Renal cortex interstitium (tissue), 11 donors: ENCODE measurements at regions not wholly inside any gene's neighbourhood (a gene's known extent, or its start where the extent isn't known, plus 50 kb on each side); places are given as distances from the start of the nearest gene placed in this dataset.
"Not testable (repeated sequence)": the region's sequence is repeated elsewhere in the genome, so short reads cannot be mapped to it uniquely, and the experiment has no call there.

Experiments used
- DNase-seq, 11 donors: peaks; one replicate each; pipeline ENCODE4 v3.0.0-alpha.2; 2013; ENCODE audit warnings: low read depth in 9 of 11, low spot score in 4 of 11; ENCODE audit errors: extremely low read depth in 1 of 11

DNA sequence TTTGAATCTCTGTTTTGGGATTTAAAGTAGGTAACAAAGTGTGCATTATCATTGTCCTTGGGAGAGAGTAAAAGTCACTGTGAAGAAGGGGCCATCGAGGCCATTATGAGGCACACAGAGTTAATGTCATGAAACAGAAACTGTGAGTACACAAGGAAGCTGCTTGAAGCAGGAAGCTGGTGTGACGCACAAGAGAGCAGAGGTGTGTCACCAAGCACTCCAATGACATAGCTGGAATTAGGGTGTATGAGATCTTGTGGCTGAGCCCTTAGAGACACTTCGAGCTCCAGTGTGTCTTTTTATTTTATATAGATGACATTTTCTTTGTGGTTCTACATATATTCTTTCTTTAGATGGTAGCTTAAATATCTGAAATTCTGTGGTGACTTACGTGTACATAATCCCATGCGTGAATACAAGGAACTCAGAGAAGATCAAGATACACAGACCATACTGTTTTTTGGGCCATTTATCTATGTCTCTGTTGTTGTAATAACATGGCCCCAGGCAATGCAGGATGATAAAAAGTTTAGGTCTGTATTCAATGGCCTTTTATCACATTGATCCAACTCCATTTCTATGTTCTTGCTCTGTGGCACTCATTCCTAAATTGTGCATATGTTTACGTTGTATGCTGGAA, 164.7 kb upstream of the FAM98A start:
- no peak for DNase-seq

DNA sequence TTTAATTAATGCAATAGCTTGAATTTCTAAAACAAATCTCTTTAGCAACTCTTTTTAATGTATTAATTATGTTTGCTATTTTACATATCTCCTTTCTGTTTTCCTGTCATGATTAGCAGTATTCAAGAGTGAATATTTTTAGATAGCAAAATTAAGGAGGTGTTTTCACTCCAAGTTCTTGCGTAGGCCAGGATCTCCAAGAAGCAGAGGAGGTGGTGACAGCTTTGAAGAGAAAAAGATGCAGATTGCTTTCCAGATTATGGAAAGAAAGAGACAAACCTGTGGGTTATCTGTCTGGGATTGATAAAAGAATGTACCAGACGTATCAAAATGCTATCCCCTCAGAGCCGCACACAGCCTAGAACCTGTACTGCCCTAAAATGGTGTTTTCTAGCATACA, 163.5 kb upstream of the FAM98A start:
- no peak for DNase-seq

DNA sequence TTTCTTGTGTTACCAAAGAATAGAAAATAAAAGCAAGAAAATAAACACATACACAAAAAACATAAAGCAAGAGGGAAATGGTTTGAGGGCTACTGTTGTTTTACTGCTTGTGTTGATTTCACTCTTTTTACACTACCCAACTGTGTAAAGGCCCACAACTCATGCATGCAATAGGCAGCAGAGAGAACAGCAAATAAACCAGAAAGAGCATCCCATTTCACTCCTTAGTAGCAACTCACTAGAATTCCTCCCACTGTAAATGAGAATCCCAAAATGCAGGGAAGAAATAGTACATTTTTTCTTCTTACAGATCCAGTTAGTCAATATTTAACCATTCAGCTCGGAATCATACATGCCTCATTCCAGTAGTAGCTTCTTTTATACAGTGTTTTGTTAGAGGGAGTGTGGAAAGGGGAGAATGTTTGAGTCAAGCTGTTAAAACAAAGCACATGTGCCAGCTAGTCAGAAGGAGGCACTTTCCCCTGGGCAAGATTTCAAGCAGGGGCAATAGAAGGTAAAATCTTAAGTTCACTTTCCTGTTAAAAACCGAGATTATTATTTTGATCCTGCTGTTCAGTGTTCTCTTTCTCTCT, 147.2 kb upstream of the FAM98A start:
- no peak for DNase-seq

DNA sequence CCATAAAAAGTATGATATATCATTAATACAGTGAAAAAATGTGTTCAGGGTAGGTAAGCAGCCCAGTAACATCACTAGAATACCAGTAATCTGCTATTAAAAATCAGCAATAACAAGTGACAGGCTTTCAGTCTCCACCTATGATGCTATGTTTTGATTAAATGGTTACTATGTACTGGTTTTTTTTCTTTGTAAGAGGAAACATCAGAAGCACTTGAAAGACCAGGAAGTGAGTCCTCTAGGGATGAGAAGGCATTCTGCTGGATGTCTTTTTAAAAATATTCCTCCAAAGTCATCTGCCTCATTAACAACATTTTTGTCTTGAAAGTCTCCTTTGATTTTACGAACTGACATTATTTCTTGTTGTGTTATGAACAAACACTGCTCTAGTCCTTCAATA, 136.0 kb upstream of the FAM98A start:
- DNase-seq, result no peak

DNA sequence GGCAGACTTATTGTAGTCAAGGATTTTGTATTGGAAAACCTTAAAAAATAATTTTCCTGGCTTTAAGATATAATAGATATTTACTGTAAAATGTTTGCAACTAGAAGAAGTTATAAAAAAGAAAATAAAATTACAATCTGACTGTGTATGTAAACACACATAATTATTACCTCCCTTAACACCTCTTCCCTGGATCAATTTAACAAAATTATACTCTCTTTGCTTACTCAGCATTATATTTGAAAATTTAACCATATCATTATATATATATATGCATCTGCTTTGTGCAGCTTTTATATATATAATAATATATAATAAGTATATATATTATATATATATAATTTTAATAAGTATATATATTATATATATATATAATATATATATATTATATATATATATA, 131.7 kb upstream of the FAM98A start:
- DNase-seq, result no peak

DNA sequence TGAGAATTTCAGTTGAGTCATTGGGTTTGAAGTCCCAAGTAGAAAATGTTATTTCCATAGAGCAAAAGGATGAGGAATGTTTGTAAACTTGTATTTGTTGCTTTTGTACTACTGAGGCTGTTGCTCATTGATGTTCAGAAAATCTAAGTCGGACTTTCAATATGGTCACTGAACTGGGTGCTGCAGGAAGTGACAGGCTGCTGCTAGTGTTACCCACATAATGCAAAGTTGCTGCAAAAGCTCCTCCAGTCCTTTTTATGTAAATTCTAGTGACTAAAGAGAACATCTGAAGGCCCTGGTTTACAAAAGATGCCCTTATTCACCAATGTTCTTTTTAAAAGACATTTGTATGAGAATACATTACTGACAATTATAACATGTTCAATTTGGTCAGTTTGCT, 131.1 kb upstream of the FAM98A start:
- DNase-seq, result no peak

DNA sequence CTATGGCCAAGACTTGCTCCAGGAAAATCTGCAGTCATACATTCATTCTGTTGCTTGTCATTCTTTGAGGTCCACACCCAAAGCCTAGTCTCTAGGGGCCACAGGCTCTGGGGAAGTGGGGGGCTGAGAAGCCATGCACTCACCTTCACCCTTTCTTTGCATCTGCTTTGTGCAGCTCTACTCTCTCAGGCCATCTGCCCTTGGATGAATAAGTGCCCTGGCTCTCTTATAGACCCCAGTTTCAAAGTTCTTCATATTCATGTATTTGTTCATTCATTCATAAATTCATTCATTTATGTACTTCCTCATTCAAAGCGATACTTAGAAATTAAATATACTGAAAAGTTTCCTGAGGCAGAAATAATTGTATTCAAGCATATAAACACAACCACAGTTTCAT, 130.3 kb upstream of the FAM98A start:
- no peak for DNase-seq

DNA sequence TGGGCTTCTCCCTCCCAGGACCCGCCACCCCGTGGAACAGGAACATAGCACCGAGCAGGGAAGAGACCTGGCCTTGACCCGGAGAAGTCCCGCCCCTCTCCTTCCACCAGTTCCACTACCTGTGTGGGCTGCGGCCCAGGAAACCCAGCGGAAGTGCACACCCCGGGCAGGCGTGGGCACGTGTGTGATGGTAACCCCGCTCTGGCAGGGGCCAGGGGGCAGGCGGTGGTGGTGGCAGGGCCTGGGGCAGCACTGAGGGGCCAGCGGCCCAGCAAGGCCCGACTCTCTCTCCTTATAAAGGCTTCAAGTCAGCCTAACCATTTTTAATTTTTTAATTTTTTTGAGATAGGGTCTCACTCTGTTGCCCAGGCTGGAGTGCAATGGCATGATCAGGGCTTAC, 129.0 kb upstream of the FAM98A start:
- DNase-seq, result no peak

DNA sequence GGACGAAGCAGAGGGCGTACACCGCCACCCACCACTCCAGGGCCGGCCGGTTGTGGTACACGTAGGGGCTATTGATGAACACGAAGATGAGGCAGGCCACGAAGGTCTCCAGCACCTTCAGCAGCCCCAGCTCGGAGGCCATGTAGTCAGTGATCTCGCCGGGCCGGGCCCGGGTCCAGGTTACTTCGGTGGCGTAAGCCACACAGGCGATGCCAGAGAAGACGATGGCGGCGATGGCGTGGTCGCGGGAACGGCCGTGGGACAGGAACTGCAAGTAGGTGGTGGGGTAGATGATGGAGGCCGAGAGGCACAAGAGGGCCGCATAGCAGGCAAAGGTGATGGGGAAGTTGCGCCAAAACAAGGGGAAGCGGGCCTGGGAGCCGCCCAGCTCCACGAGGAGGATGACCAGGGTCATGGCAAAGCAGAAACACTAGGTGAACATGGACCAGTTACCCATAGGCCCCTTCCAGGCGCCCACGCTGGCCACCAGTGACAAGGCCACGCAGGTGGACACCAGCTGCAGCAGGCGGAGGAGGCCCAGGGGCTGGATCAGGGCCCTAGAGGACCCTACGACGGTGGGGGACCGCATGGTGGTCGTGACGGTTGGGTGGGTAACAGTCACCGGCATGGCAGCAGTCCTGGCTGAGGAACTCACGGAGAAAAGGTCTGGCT, 128.4 kb upstream of the FAM98A start:
- DNase-seq, result no peak

DNA sequence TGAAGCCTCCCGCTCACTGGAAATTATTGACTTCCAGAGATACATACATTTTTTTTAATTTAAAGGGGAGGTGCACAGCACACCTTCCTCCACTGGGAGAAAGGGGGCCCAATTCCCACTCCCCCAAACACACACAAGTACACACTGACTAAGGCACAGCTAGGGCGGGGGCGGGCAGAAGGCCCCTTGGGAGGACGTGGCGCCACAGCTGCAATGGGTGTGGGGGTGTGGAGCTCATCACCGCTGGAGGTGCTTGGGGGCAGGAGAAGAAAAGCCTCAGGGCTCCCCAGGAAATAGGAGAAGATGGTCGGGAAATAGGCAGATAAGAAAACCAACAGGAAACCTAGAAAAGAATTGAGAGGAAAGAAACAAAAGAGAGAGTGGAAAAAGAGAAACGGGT, 127.3 kb upstream of the FAM98A start:
- DNase-seq, result no peak

DNA sequence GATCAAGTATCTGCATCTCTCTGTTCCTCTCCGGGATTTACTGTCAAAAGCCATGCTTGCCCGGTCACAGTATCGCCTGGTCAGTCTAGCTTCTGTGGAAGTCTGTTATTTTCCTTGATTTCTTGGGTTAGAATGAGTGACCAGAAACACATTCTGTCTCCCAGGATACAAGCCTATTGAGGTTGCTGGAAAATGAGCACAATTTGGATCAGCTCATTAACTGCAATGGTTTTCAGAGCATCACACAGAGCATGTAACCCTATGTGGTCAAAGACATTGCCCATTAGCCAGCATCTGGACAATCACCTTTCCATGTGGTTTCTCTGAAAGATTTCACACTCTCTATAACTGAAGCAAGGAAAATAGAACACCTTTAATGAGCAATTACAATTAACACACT, 124.2 kb upstream of the FAM98A start:
- no peak for DNase-seq

DNA sequence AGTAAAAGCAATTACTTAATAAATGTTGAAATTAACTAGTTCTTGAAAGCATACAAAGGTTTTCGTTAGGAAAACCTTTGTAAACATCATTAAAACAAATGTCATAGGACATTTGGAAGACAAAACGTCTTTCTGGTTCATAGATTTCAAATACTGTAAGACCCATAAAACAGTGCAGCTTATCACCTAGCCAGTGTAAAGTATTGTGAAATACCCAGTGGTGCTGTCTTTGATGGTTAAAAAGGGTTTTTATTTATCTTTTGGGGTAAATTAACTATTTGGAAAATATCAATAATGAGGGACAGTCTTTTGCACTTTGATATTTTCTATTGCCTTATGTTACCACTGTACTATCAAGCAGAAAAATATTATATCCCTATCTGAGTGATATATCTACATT, 120.0 kb upstream of the FAM98A start:
- DNase-seq, result no peak

DNA sequence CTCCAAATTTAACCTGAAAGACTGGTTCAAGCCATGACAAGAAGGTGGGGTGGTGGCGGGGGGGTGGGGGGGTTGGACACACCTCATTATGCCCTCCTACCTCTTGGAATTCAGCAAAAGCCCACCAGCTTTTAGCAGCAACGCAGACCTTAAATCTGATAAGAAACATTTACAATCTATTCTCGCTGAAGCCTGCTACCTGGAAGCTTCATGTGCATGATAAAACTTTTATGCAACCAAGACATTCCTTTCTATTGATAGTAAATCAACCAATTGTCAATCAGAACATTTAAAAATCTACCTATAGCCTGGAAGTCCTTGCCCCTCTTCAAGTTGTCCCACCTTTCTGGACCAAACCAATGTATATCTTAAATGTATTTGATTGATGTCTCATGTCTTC, 113.6 kb upstream of the FAM98A start:
- DNase-seq, result no peak

DNA sequence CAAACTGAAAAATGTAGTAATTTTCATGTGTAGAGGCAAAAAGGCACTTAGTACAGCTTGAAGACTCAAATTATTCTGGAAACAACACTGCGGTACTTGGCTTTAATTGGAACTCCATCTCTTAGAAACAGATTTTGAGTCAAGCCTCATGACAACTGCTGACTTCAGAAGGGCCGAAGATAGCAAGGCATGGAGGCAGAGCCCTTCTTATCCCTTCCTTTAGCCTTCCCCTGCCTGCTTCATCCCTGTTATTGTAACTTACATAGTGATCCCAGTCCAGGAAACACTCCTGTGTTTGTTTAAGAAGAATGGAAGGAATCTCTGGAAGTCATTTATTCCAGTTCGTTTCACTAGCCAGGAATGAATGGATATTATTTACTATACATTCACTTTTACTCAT, 110.9 kb upstream of the FAM98A start:
- DNase-seq, result no peak

DNA sequence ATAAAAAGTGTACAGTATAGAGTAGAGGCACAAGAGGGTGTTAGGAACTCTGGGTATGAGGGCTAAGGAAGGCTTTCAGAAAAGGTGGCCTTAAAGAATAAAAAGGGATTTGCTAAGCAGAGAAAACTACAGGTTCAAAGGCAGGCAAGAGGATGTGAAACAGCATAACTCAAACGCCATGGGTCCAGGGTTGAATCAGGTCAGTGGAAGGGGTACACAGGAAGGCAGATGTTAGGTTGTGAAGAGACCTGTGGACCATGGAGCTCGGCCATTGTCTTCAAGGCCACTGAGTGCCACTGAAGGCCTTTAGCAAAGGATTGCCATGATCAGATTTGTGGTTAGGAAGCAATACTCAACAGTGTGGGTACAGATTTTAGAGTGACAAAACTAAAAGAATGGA, 108.2 kb upstream of the FAM98A start:
- no peak for DNase-seq

DNA sequence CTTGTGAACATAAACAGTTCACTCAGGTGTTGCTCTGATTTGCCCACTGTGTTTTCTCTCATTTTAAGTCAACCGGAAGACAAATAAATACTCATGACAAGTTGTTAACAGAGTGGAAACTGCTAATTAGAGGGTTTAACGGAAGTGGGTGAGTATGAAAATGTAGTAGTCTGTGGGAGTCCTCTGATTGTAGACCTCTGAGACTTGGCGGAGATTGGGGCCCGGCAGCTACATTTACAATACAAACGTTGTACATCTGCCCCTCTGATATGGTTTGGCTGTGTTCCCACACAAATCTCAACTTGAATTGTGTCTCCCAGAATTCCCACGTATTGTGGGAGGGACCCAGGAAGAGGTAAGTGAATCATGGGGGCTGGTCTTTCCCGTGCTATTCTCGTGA, 107.3 kb upstream of the FAM98A start:
- DNase-seq, result no peak

DNA sequence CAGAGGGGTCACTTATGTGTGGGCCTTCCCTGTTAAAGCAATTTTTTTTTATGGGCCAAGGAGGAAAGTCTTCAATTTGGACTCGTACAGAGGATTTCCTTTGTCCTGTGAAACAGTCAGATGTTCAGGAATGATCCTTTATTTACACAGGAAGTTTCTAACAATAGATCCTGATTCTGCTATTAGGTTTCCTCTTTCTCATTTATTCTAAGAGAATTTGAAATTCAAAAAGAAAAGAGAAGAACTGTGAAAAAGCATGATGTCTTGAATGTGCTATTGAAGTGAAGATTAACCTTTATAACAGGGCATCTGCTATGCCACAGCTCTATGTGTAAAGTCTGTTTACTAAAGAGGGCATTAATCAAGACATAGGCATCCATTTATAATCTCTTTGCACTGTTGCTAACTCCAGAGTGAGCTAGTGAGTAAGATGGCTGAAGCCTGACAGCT, 105.3 kb upstream of the FAM98A start:
- peak in 1 of 11 donors; percentile 11 for DNase-seq

DNA sequence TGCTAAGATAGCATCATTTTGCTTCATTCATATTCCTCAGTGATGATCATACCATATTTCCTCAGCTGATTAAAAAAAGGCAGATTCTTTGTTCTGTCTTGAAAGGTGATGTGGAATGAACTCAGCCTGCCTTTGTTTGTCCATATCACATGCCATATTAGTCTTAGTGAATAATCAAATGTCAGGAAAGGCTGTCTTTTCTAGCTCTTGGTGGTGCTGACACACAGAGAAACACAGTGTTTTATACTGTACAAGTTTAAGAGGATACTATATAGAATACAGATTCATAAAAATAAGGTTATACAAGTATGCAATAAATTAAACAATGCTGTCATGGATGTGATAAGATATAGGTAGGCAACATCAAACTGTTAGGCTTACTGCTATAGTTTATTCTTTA, 97.1 kb upstream of the FAM98A start:
- DNase-seq, result no peak

DNA sequence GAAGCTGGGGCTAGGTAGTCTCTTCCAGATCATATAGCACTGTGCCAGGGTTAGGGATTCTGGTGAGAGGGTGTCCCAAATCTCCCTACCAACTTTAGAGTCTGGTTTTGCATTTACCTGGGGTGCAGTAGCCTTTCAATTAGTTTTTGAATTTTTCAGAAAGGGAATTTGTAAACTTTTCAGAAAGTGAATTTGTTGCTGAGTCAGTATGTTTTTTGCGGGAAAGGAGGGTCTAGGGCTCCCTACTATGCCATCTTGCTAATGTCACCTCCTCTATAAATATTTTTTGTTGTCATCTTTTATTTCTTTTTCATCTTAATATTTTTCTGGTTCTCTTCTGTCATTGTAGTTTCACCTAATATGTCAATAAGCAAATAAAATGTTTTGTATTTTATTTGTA, 95.8 kb upstream of the FAM98A start:
- DNase-seq, result no peak

DNA sequence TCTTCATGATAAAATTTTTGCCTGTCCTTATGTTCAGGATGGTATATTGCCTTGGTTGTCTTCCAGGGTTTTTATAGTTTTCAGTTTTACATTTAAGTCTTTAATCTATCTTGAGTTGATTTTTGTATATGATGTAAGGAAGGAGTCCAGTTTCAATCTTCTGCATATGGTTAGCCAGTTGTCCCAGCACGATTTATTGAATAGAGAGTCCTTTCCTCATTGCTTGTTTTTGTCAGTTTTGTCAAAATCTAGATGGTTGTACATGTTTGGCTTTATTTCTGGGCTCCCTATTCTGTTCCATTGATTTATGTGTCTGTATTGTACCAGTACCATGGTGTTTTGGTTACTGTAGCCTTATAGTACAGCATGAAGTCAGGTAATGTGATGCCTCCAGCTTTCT, 91.6 kb upstream of the FAM98A start:
- not testable (repeated sequence) for DNase-seq

DNA sequence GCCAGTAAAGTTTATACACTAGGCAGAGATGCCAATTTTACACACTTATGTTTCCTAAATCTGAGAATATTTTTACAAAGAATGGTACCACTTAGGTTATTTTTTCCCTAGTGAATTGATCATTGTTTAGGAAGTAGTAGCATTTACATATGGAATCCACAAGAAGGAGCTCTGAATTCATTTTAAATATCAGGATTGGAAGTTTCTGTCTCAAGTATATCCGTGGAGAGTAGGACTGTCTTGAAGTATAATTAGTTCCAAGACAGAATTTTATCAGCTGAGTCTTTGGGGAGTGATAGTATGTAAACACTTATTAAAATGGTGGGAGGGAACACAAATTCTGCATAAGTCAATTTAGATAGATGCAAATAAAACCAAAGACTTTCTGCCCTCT, 82.3 kb upstream of the FAM98A start:
- DNase-seq, result peak in 1 of 11 donors; percentile 10
